ENCODE measurements at regions not wholly inside any gene's neighbourhood (a gene's known extent, or its start where the extent isn't known, plus 50 kb on each side); places are given as distances from the start of the nearest gene placed in this dataset.

- H3K4me1 Mint-ChIP-seq (ENCODE audit: low read depth), result no peaks in the 10 kb centered on the region
- no peaks in the 10 kb centered on the region for H3K36me3 Mint-ChIP-seq (ENCODE audit: insufficient read depth)
- H3K27me3 Mint-ChIP-seq (ENCODE audit: low read depth), result peaks cover 10% of the 10 kb centered on the region
- DNase-seq (no peak), ATAC-seq (no peak)
- H3K9me3 Mint-ChIP-seq, result peaks cover 4% of the 10 kb centered on the region
- H3K4me3 Mint-ChIP-seq, result no peak overlapping the region
Measured at GRCh38 chr15:77702211-77702957, 69.7 kb upstream of the LINGO1 start.

- H3K4me1 Mint-ChIP-seq (ENCODE audit: low read depth), result no peaks in the 10 kb centered on the region
- DNase-seq, result no peak
- H3K4me3 Mint-ChIP-seq, result no peak overlapping the region
- no peak for ATAC-seq
- peaks cover 4% of the 10 kb centered on the region for H3K9me3 Mint-ChIP-seq
- peaks cover 23% of the 10 kb centered on the region for H3K27me3 Mint-ChIP-seq (ENCODE audit: low read depth)
- no peaks in the 10 kb centered on the region for H3K36me3 Mint-ChIP-seq (ENCODE audit: insufficient read depth)
Measured at GRCh38 chr15:77698481-77698880, 65.8 kb upstream of the LINGO1 start.

GRCh38 chr15:77697893-77698292 lies 65.2 kb upstream of the LINGO1 start:
- Mint-ChIP-seq H3K36me3 (ENCODE audit: insufficient read depth) (no peaks in the 10 kb centered on the region), H3K9me3 (peaks cover 4% of the 10 kb centered on the region), H3K4me3 (no peak overlapping the region), H3K27me3 (ENCODE audit: low read depth) (peaks cover 29% of the 10 kb centered on the region), H3K4me1 (ENCODE audit: low read depth) (no peaks in the 10 kb centered on the region)
- ATAC-seq (no peak), DNase-seq (no peak)

GRCh38 chr15:77696871-77697270 lies 64.2 kb upstream of the LINGO1 start:
- H3K9me3 Mint-ChIP-seq, result peaks cover 4% of the 10 kb centered on the region
- ATAC-seq, result no peak
- no peak for DNase-seq
- no peak overlapping the region for H3K4me3 Mint-ChIP-seq
- H3K4me1 Mint-ChIP-seq (ENCODE audit: low read depth), result no peaks in the 10 kb centered on the region
- H3K36me3 Mint-ChIP-seq (ENCODE audit: insufficient read depth), result no peaks in the 10 kb centered on the region
- peaks cover 38% of the 10 kb centered on the region for H3K27me3 Mint-ChIP-seq (ENCODE audit: low read depth)

GRCh38 chr15:77695961-77696582 lies 63.4 kb upstream of the LINGO1 start:
- H3K4me3 Mint-ChIP-seq, result no peak overlapping the region
- no peak for ATAC-seq

GRCh38 chr15:77695548-77695947 lies 62.8 kb upstream of the LINGO1 start:
- Mint-ChIP-seq H3K4me1 (ENCODE audit: low read depth) (no peaks in the 10 kb centered on the region), H3K36me3 (ENCODE audit: insufficient read depth) (no peaks in the 10 kb centered on the region), H3K27me3 (ENCODE audit: low read depth) (peaks cover 46% of the 10 kb centered on the region), H3K4me3 (no peak overlapping the region), H3K9me3 (peaks cover 4% of the 10 kb centered on the region)
- DNase-seq, result no peak
- no peak for ATAC-seq

More at GRCh38 chr15:77695961-77696582, 63.4 kb upstream of the LINGO1 start:
- no peaks in the 10 kb centered on the region for H3K36me3 Mint-ChIP-seq (ENCODE audit: insufficient read depth)
- DNase-seq, result no peak
- H3K27me3 Mint-ChIP-seq (ENCODE audit: low read depth), result peaks cover 45% of the 10 kb centered on the region
- no peaks in the 10 kb centered on the region for H3K4me1 Mint-ChIP-seq (ENCODE audit: low read depth)
- peaks cover 4% of the 10 kb centered on the region for H3K9me3 Mint-ChIP-seq

- no peaks in the 10 kb centered on the region for H3K4me1 Mint-ChIP-seq (ENCODE audit: low read depth)
- no peak for DNase-seq
- H3K9me3 Mint-ChIP-seq, result no peaks in the 10 kb centered on the region
- H3K27me3 Mint-ChIP-seq (ENCODE audit: low read depth), result peaks cover 57% of the 10 kb centered on the region
- no peak for ATAC-seq
- H3K4me3 Mint-ChIP-seq, result no peak overlapping the region
- no peaks in the 10 kb centered on the region for H3K36me3 Mint-ChIP-seq (ENCODE audit: insufficient read depth)
Measured at GRCh38 chr15:77693576-77693975, 60.9 kb upstream of the LINGO1 start.

GRCh38 chr15:77692614-77693013 lies 59.9 kb upstream of the LINGO1 start:
- Mint-ChIP-seq H3K9me3 (no peaks in the 10 kb centered on the region), H3K4me1 (ENCODE audit: low read depth) (no peaks in the 10 kb centered on the region), H3K4me3 (no peak overlapping the region), H3K36me3 (ENCODE audit: insufficient read depth) (no peaks in the 10 kb centered on the region), H3K27me3 (ENCODE audit: low read depth) (peaks cover 57% of the 10 kb centered on the region)
- ATAC-seq, result no peak
- DNase-seq, result no peak

GRCh38 chr15:77691607-77692006 lies 58.9 kb upstream of the LINGO1 start:
- no peaks in the 10 kb centered on the region for H3K4me1 Mint-ChIP-seq (ENCODE audit: low read depth)
- H3K4me3 Mint-ChIP-seq, result no peak overlapping the region
- no peak for DNase-seq
- ATAC-seq, result no peak
- no peaks in the 10 kb centered on the region for H3K9me3 Mint-ChIP-seq
- no peaks in the 10 kb centered on the region for H3K36me3 Mint-ChIP-seq (ENCODE audit: insufficient read depth)
- peaks cover 54% of the 10 kb centered on the region for H3K27me3 Mint-ChIP-seq (ENCODE audit: low read depth)

GRCh38 chr15:77689821-77690220 lies 57.1 kb upstream of the LINGO1 start:
- DNase-seq (no peak), ATAC-seq (no peak)
- Mint-ChIP-seq H3K36me3 (ENCODE audit: insufficient read depth) (no peaks in the 10 kb centered on the region), H3K4me3 (no peak overlapping the region), H3K27me3 (ENCODE audit: low read depth) (peaks cover 53% of the 10 kb centered on the region), H3K9me3 (no peaks in the 10 kb centered on the region), H3K4me1 (ENCODE audit: low read depth) (no peaks in the 10 kb centered on the region)

GRCh38 chr15:77688693-77689092 lies 56.0 kb upstream of the LINGO1 start:
- DNase-seq (no peak), ATAC-seq (no peak)
- Mint-ChIP-seq H3K9me3 (no peaks in the 10 kb centered on the region), H3K4me3 (no peak overlapping the region), H3K27me3 (ENCODE audit: low read depth) (peaks cover 44% of the 10 kb centered on the region), H3K4me1 (ENCODE audit: low read depth) (no peaks in the 10 kb centered on the region), H3K36me3 (ENCODE audit: insufficient read depth) (no peaks in the 10 kb centered on the region)

- Mint-ChIP-seq H3K27me3 (ENCODE audit: low read depth) (peaks cover 40% of the 10 kb centered on the region), H3K9me3 (no peaks in the 10 kb centered on the region), H3K4me3 (no peak overlapping the region), H3K36me3 (ENCODE audit: insufficient read depth) (no peaks in the 10 kb centered on the region), H3K4me1 (ENCODE audit: low read depth) (no peaks in the 10 kb centered on the region)
- ATAC-seq (no peak), DNase-seq (no peak)
Measured at GRCh38 chr15:77688266-77688665, 55.6 kb upstream of the LINGO1 start.

GRCh38 chr15:77685082-77685815 lies 52.5 kb upstream of the LINGO1 start:
- H3K36me3 Mint-ChIP-seq (ENCODE audit: insufficient read depth), result no peaks in the 10 kb centered on the region
- ATAC-seq, result no peak
- no peak for DNase-seq
- H3K4me3 Mint-ChIP-seq, result no peak overlapping the region
- peaks cover 22% of the 10 kb centered on the region for H3K27me3 Mint-ChIP-seq (ENCODE audit: low read depth)
- no peaks in the 10 kb centered on the region for H3K4me1 Mint-ChIP-seq (ENCODE audit: low read depth)
- no peaks in the 10 kb centered on the region for H3K9me3 Mint-ChIP-seq

- H3K4me1 Mint-ChIP-seq (ENCODE audit: low read depth), result no peaks in the 10 kb centered on the region
- H3K9me3 Mint-ChIP-seq, result no peaks in the 10 kb centered on the region
- DNase-seq (no peak), ATAC-seq (no peak)
- no peaks in the 10 kb centered on the region for H3K36me3 Mint-ChIP-seq (ENCODE audit: insufficient read depth)
- H3K27me3 Mint-ChIP-seq (ENCODE audit: low read depth), result peaks cover 16% of the 10 kb centered on the region
- H3K4me3 Mint-ChIP-seq, result no peak overlapping the region
Measured at GRCh38 chr15:77684341-77685081, 51.8 kb upstream of the LINGO1 start.
